Upper lobe of left lung (tissue), 4 donors: ENCODE measurements at regions not wholly inside any gene's neighbourhood (a gene's known extent, or its start where the extent isn't known, plus 50 kb on each side); places are given as distances from the start of the nearest gene placed in this dataset.
"Not testable (repeated sequence)": the region's sequence is repeated elsewhere in the genome, so short reads cannot be mapped to it uniquely, and the experiment has no call there.

Experiments used
- CTCF ChIP-seq, 6 experiments: fragments of 450-650 bp in 4 of 6; fragments of 200-600 bp in 2 of 6; sonication (generic) in 2 of 6; IDR thresholded peaks; one replicate each; pipeline ENCODE4 v1.5.1; 2016 to 2019; ENCODE audit warnings: antibody characterized with exemption in 6 of 6
- EP300 ChIP-seq, 4 donors: sonication (generic); formaldehyde crosslinking; IDR thresholded peaks; one replicate each; pipeline ENCODE4 v1.5.1; 2017; ENCODE audit warnings: antibody characterized with exemption in 4 of 4, control low read depth in 2 of 4
- POLR2A ChIP-seq, 4 donors: fragments of 450-650 bp; IDR thresholded peaks; one replicate each; pipeline ENCODE4 v1.5.1; 2016 to 2017; ENCODE audit warnings: antibody characterized with exemption in 4 of 4, mild to moderate bottlenecking in 2 of 4
- POLR2AphosphoS5 ChIP-seq, 2 donors: sonication (generic); formaldehyde crosslinking; IDR thresholded peaks; one replicate each; pipeline ENCODE4 v1.5.1; 2017; ENCODE audit warnings: antibody characterized with exemption in 2 of 2

- TF ChIP-seq CTCF, EP300, POLR2A, POLR2AphosphoS5 (IDR thresholded peaks at IDR 0.05): not testable (repeated sequence)
Measured at GRCh38 chr9:65385655-65386024, 100.6 kb upstream of the FOXD4L5 start.
